ENCODE measurements at regions not wholly inside any gene's neighbourhood (a gene's known extent, or its start where the extent isn't known, plus 50 kb on each side); places are given as distances from the start of the nearest gene placed in this dataset.

GRCh38 chr6:132199343-132199742 lies 201.9 kb downstream of the MOXD1 start:
- Histone ChIP-seq H3K4me3 (ENCODE audit: low read length in 2 of 2) (no peak overlapping the region), H3K36me3 (ENCODE audit: insufficient read depth, low read length) (no peaks in the 10 kb centered on the region), H3K27ac (ENCODE audit: low read depth, low read length) (no peak overlapping the region), H3K4me1 (ENCODE audit: insufficient read depth, low read length) (no peaks in the 10 kb centered on the region), H3K9me3 (ENCODE audit: control insufficient read depth in 1 of 2, low read length in 2 of 2) (no peaks in the 10 kb centered on the region), H3K27me3 (ENCODE audit: insufficient read depth, low read length) (no peaks in the 10 kb centered on the region)
- no peaks in the 10 kb centered on the region for H3K36me3 Mint-ChIP-seq
- intact Hi-C loops (cut with micrococcal nuclease), result no loop called here
- H3K9me3 Mint-ChIP-seq, result peaks cover 0 to 2% (median 0%) of the 10 kb centered on the region in 8 donors
- CTCF ChIA-PET (ENCODE audit: partially characterized antibody), result interaction anchor here (0.7 kb wide), 1 partner anchor 81 kb away, joined by 3 read pairs; no protein-coding TSS in a partner anchor
- H3K27ac Mint-ChIP-seq, result no peak overlapping the region
- no peaks in the 10 kb centered on the region for H3K27me3 Mint-ChIP-seq
- POLR2A ChIA-PET (ENCODE audit: partially characterized antibody), result no interaction called here
- no peak for DNase-seq
- no peak overlapping the region for H3K4me3 Mint-ChIP-seq
- no peaks in the 10 kb centered on the region for H3K4me1 Mint-ChIP-seq

- intact Hi-C loops (cut with micrococcal nuclease), result no loop called here
- no peaks in the 10 kb centered on the region for H3K27me3 Mint-ChIP-seq
- ChIA-PET CTCF (ENCODE audit: partially characterized antibody) (interaction anchor here (0.7 kb wide), 1 partner anchor 81 kb away, joined by 3 read pairs; no protein-coding TSS in a partner anchor), POLR2A (ENCODE audit: partially characterized antibody) (no interaction called here)
- Histone ChIP-seq H3K27me3 (ENCODE audit: insufficient read depth, low read length) (no peaks in the 10 kb centered on the region), H3K4me3 (ENCODE audit: low read length in 2 of 2) (no peak overlapping the region), H3K4me1 (ENCODE audit: insufficient read depth, low read length) (no peaks in the 10 kb centered on the region), H3K27ac (ENCODE audit: low read depth, low read length) (no peak overlapping the region), H3K36me3 (ENCODE audit: insufficient read depth, low read length) (no peaks in the 10 kb centered on the region), H3K9me3 (ENCODE audit: control insufficient read depth in 1 of 2, low read length in 2 of 2) (no peaks in the 10 kb centered on the region)
- no peak overlapping the region for H3K4me3 Mint-ChIP-seq
- DNase-seq, result no peak
- no peak overlapping the region for H3K27ac Mint-ChIP-seq
- H3K9me3 Mint-ChIP-seq, result no peaks in the 10 kb centered on the region
- H3K36me3 Mint-ChIP-seq, result no peaks in the 10 kb centered on the region
- H3K4me1 Mint-ChIP-seq, result no peaks in the 10 kb centered on the region
Observed at GRCh38 chr6:132198896-132199295, 202.4 kb downstream of the MOXD1 start.

- H3K4me3 ChIP-seq (ENCODE audit: low read length in 2 of 2), result no peak overlapping the region
- no peak overlapping the region for H3K27ac ChIP-seq (ENCODE audit: low read depth, low read length)
- Mint-ChIP-seq H3K4me3 (no peak overlapping the region), H3K27ac (no peak overlapping the region), H3K36me3 (no peaks in the 10 kb centered on the region), H3K9me3 (no peaks in the 10 kb centered on the region), H3K4me1 (no peaks in the 10 kb centered on the region), H3K27me3 (no peaks in the 10 kb centered on the region)
- CTCF ChIA-PET (ENCODE audit: partially characterized antibody), result no interaction called here
- POLR2A ChIA-PET (ENCODE audit: partially characterized antibody), result no interaction called here
- intact Hi-C loops (cut with micrococcal nuclease), result no loop called here
- DNase-seq, result no peak
- H3K36me3 ChIP-seq (ENCODE audit: insufficient read depth, low read length), result no peaks in the 10 kb centered on the region
- H3K9me3 ChIP-seq (ENCODE audit: control insufficient read depth in 1 of 2, low read length in 2 of 2), result no peaks in the 10 kb centered on the region
- H3K27me3 ChIP-seq (ENCODE audit: insufficient read depth, low read length), result no peaks in the 10 kb centered on the region
- no peaks in the 10 kb centered on the region for H3K4me1 ChIP-seq (ENCODE audit: insufficient read depth, low read length)
Observed at GRCh38 chr6:132198040-132198439, 203.2 kb downstream of the MOXD1 start.

- CTCF ChIA-PET (ENCODE audit: partially characterized antibody), result no interaction called here
- H3K4me3 ChIP-seq (ENCODE audit: low read length in 2 of 2), result no peak overlapping the region
- H3K36me3 ChIP-seq (ENCODE audit: insufficient read depth, low read length), result no peaks in the 10 kb centered on the region
- no peak overlapping the region for H3K4me3 Mint-ChIP-seq
- no peaks in the 10 kb centered on the region for H3K9me3 ChIP-seq (ENCODE audit: control insufficient read depth in 1 of 2, low read length in 2 of 2)
- intact Hi-C loops (cut with micrococcal nuclease), result no loop called here
- no peaks in the 10 kb centered on the region for H3K9me3 Mint-ChIP-seq
- H3K36me3 Mint-ChIP-seq, result no peaks in the 10 kb centered on the region
- no peak for DNase-seq
- POLR2A ChIA-PET (ENCODE audit: partially characterized antibody), result no interaction called here
- no peaks in the 10 kb centered on the region for H3K27me3 Mint-ChIP-seq
- no peak overlapping the region for H3K27ac ChIP-seq (ENCODE audit: low read depth, low read length)
- H3K4me1 ChIP-seq (ENCODE audit: insufficient read depth, low read length), result no peaks in the 10 kb centered on the region
- H3K27me3 ChIP-seq (ENCODE audit: insufficient read depth, low read length), result no peaks in the 10 kb centered on the region
- no peaks in the 10 kb centered on the region for H3K4me1 Mint-ChIP-seq
- H3K27ac Mint-ChIP-seq, result peak overlapping the region in 1 of 7 donors; percentile 85
Observed at GRCh38 chr6:132194529-132194928, 206.7 kb downstream of the MOXD1 start.

GRCh38 chr6:132192631-132193030 lies 208.6 kb downstream of the MOXD1 start:
- H3K27me3 ChIP-seq (ENCODE audit: insufficient read depth, low read length), result no peaks in the 10 kb centered on the region
- no peaks in the 10 kb centered on the region for H3K4me1 Mint-ChIP-seq
- H3K36me3 ChIP-seq (ENCODE audit: insufficient read depth, low read length), result no peaks in the 10 kb centered on the region
- H3K9me3 ChIP-seq (ENCODE audit: control insufficient read depth in 1 of 2, low read length in 2 of 2), result no peaks in the 10 kb centered on the region
- no peaks in the 10 kb centered on the region for H3K36me3 Mint-ChIP-seq
- POLR2A ChIA-PET (ENCODE audit: partially characterized antibody), result no interaction called here
- H3K27me3 Mint-ChIP-seq, result no peaks in the 10 kb centered on the region
- H3K27ac ChIP-seq (ENCODE audit: low read depth, low read length), result no peak overlapping the region
- intact Hi-C loops (cut with micrococcal nuclease), result no loop called here
- no peak for DNase-seq
- H3K27ac Mint-ChIP-seq, result no peak overlapping the region
- H3K9me3 Mint-ChIP-seq, result no peaks in the 10 kb centered on the region
- CTCF ChIA-PET (ENCODE audit: partially characterized antibody), result no interaction called here
- no peaks in the 10 kb centered on the region for H3K4me1 ChIP-seq (ENCODE audit: insufficient read depth, low read length)
- H3K4me3 ChIP-seq (ENCODE audit: low read length in 2 of 2), result no peak overlapping the region
- H3K4me3 Mint-ChIP-seq, result no peak overlapping the region

GRCh38 chr6:132190815-132191175 lies 210.5 kb downstream of the MOXD1 start:
- no peak overlapping the region for H3K4me3 ChIP-seq (ENCODE audit: low read length in 2 of 2)
- H3K36me3 ChIP-seq (ENCODE audit: insufficient read depth, low read length), result no peaks in the 10 kb centered on the region
- no peaks in the 10 kb centered on the region for H3K27me3 Mint-ChIP-seq
- intact Hi-C loops (cut with micrococcal nuclease), result no loop called here
- no peak for DNase-seq
- H3K4me1 ChIP-seq (ENCODE audit: insufficient read depth, low read length), result no peaks in the 10 kb centered on the region
- no peaks in the 10 kb centered on the region for H3K9me3 Mint-ChIP-seq
- no peaks in the 10 kb centered on the region for H3K9me3 ChIP-seq (ENCODE audit: control insufficient read depth in 1 of 2, low read length in 2 of 2)
- H3K27ac Mint-ChIP-seq, result no peak overlapping the region
- ChIA-PET POLR2A (ENCODE audit: partially characterized antibody) (no interaction called here), CTCF (ENCODE audit: partially characterized antibody) (no interaction called here)
- no peaks in the 10 kb centered on the region for H3K4me1 Mint-ChIP-seq
- H3K27ac ChIP-seq (ENCODE audit: low read depth, low read length), result no peak overlapping the region
- H3K27me3 ChIP-seq (ENCODE audit: insufficient read depth, low read length), result no peaks in the 10 kb centered on the region
- H3K4me3 Mint-ChIP-seq, result no peak overlapping the region
- H3K36me3 Mint-ChIP-seq, result no peaks in the 10 kb centered on the region

GRCh38 chr6:132190097-132190814 lies 211.0 kb downstream of the MOXD1 start:
- POLR2A ChIA-PET (ENCODE audit: partially characterized antibody), result no interaction called here
- H3K27ac Mint-ChIP-seq, result no peak overlapping the region

More at GRCh38 chr6:132190097-132190814, 211.0 kb downstream of the MOXD1 start:
- no peaks in the 10 kb centered on the region for H3K9me3 Mint-ChIP-seq
- intact Hi-C loops (cut with micrococcal nuclease), result no loop called here
- no peaks in the 10 kb centered on the region for H3K36me3 Mint-ChIP-seq
- Histone ChIP-seq H3K27ac (ENCODE audit: low read depth, low read length) (no peak overlapping the region), H3K36me3 (ENCODE audit: insufficient read depth, low read length) (no peaks in the 10 kb centered on the region), H3K27me3 (ENCODE audit: insufficient read depth, low read length) (no peaks in the 10 kb centered on the region), H3K4me1 (ENCODE audit: insufficient read depth, low read length) (no peaks in the 10 kb centered on the region), H3K9me3 (ENCODE audit: control insufficient read depth in 1 of 2, low read length in 2 of 2) (no peaks in the 10 kb centered on the region), H3K4me3 (ENCODE audit: low read length in 2 of 2) (no peak overlapping the region)
- no peak for DNase-seq
- H3K27me3 Mint-ChIP-seq, result no peaks in the 10 kb centered on the region
- no peaks in the 10 kb centered on the region for H3K4me1 Mint-ChIP-seq
- CTCF ChIA-PET (ENCODE audit: partially characterized antibody), result no interaction called here
- no peak overlapping the region for H3K4me3 Mint-ChIP-seq

Data from CD4-positive, alpha-beta memory T cell (primary cell).